ENCODE measurements at regions not wholly inside any gene's neighbourhood (a gene's known extent, or its start where the extent isn't known, plus 50 kb on each side); places are given as distances from the start of the nearest gene placed in this dataset.

DNA sequence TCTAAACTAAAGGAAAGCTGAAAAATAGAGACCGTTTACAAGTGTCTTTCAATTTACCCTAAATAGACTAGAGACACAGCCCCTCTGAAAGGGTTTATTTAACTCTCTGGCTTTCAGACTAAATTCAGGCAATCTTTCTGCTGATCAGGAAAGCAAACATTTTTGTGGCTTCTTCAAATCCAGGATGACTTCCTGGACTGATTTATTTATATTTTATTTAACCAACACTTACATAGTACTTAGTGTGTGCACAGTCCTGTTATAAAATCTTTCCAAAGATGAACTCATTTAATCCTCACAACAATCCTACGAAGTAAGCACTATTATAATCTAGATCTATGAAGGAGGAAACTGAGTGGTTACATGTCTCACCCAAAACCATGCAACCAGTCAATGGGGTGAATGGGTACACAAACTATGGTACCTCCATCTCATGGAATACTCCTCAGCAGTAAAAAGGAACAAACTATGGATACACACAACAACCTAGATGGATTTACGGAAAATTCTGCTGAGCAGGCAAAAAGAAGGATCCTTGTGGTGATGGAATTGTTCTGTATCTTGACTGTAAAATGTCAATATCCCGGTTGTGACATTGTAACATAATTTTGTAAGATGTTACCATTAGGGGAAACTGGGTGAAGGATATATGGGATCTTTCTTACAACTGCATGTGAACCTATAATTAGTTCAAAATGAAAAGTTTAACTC, 64.1 kb upstream of the MAMLD1 start:
- DNase-seq (ENCODE audit: low spot score): no peak

- no peak for DNase-seq (ENCODE audit: low spot score)
These were observed 63.5 kb upstream of the MAMLD1 start for GRCh38 chrX:150299579-150299978.

DNA sequence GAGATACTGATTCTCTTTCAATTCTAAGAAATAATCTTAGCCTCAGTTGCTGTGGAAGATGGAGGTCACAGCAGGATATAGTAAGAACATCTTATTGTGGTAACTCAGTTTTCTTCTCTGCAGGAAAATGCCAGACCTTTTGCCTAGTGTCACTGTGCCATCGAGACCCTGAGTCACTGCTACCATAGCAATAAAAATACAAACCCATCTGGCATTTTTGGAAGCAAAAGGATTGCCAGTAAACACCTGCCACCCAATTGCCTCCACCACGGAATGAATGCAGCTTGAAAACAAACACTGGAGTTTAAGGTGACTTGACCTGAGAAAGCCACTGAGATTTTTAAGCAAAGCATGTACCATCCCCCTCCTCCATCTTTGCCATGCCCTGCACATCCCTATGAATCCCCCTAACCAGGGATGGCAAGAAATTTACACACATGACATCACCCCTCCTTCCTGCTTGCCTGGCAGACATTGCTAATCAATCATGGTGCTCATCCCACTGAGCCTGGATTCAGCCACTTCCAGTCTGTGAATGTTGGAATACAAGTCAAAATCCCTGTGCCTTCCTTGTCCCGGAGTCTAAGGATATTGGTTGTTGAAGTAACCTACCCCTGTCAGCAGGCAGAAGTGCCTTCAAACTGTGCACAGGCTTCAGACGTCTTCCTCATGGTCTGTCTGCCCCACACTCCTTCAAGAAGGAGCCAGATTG, 59.6 kb upstream of the MAMLD1 start:
- no peak for DNase-seq (ENCODE audit: low spot score)

DNA sequence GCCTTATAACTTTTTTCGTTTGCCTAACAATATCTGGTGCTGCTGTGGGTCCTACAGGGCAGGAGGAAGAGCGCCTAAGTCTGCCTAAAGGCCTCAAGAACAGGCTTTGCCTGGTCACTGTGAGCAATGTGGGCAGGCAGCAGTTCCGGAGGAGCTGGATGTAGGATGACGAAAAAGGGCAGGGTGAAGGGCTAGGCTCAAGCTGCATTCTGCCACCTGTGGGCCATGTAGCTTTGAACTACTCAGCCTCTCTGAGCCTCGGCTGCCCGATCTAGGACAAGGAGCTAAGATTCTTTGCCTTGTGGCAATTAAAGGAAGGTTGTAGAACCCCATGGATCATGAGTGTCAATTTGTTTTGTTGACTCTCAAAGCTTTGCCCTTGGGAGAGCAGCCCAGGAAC, 57.1 kb upstream of the MAMLD1 start:
- DNase-seq (ENCODE audit: low spot score): no peak

- DNase-seq (ENCODE audit: low spot score): no peak
These were observed 55.1 kb upstream of the MAMLD1 start for GRCh38 chrX:150308041-150308440.

DNA sequence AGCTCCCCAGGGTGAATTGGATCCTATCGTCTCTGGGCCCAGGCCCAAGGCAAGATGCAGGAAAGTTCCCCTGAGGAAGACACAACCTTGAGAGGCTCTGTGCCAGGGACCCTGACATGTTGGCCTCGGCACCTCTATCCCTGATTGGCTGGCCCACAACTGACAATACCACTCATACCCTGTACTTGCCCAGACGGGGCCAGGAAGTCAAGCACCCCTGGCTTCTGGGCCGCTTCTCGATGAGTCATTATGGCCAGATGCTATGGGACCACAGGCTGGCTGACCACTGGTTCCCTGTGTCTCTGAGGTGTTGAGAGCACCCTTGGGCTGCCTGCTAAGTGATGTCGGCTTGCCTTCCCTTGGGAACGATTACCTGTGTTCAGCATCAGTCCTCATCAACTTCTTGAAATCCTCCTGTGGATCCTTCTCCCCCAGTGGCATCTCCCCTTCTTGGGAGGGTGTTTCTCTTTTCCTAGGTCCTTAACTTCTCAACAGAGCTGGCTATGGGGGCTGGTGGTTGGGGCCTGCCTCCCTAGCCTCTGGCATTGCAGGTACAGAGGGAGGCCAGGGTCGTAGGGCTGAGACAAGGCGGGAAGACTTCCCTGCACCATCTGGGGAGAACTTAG, 54.5 kb upstream of the MAMLD1 start:
- DNase-seq (ENCODE audit: low spot score): no peak

DNA sequence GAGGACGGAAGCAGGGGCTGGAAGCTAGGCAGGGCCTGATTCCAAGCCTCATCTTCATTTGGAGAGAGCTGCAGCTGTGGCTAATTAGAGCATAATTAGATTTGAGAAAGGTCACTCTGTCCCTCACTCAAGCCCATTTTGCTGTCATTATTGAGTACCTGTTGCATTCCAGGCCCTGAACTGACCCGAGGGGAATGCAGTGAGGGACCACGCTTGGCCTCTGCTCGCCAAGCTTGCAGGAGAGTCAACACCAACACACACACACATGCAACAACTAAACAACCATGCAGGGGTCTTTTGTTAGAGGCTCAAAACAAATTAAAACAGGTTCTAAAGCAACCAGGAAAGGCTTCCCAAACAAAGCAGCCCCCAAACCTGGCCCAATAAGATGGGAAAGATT, 52.7 kb upstream of the MAMLD1 start:
- DNase-seq (ENCODE audit: low spot score): no peak

- no peak for DNase-seq (ENCODE audit: low spot score)
These were observed 52.2 kb upstream of the MAMLD1 start for GRCh38 chrX:150310881-150311280.

GRCh38 chrX:150312931-150313330, 50.2 kb upstream of the MAMLD1 start:
- DNase-seq (ENCODE audit: low spot score): peak; percentile 29

All from ecto neural progenitor cell (in vitro differentiated cells).